Panc1 (cell line): ENCODE measurements at regions not wholly inside any gene's neighbourhood (a gene's known extent, or its start where the extent isn't known, plus 50 kb on each side); places are given as distances from the start of the nearest gene placed in this dataset.

Experiments
- ATAC-seq: fragments of 200-7000 bp; cut with Tn5 transposase; 2 replicates; pipeline ENCODE4 v1.9.1; 2020; ENCODE audit warnings: mild to moderate bottlenecking, moderate library complexity
- BruUV-seq: library from RNA; stranded (reverse); fragments of 400-500 nt; replicated peaks from 2 replicates; lab custom pipeline; 2021; lab: Mats Ljungman, UMichigan
- CTCF ChIA-PET: fragments of 300-600 bp; sonication (Branson Sonifier 250); formaldehyde crosslinking; loops from one replicate; lab custom pipeline; 2022; ENCODE audit warnings: antibody characterized with exemption; lab: Charles Lee
- POLR2A ChIA-PET: fragments of 300-600 bp; sonication (Branson Sonifier 250); formaldehyde crosslinking; loops from one replicate; lab custom pipeline; 2022; ENCODE audit warnings: antibody characterized with exemption; lab: Charles Lee
- DNase-seq: peaks from one replicate; pipeline ENCODE4 v3.0.0-alpha.2; 2010; ENCODE audit warnings: low read depth, low spot score
- H3K27ac ChIP-seq: 2 replicates; pipeline ENCODE4 v1.5.1; 2011; ENCODE audit warnings: mild to moderate bottlenecking, low read length, inconsistent platforms
- H3K27me3 ChIP-seq: fragments of 200-500 bp; sonication (Bioruptor generic); 2 replicates; pipeline ENCODE4 v1.6.0; 2014; ENCODE audit warnings: low read length, inconsistent platforms; ENCODE audit not compliant: control insufficient read depth, insufficient read depth
- H3K36me3 ChIP-seq: fragments of 200-500 bp; sonication (Bioruptor generic); 2 replicates; pipeline ENCODE4 v1.5.1; 2014; ENCODE audit warnings: inconsistent platforms, mild to moderate bottlenecking, low read length, moderate library complexity; ENCODE audit not compliant: control insufficient read depth, insufficient read depth
- H3K4me1 ChIP-seq: 2 replicates; pipeline ENCODE4 v1.5.1; 2011; ENCODE audit warnings: inconsistent platforms, mild to moderate bottlenecking, low read length, moderate library complexity; ENCODE audit not compliant: control insufficient read depth, insufficient read depth
- H3K4me3 ChIP-seq, 2 experiments: 2 replicates each; pipeline ENCODE4 v1.5.1; 2011 to 2012; ENCODE audit warnings: low read depth in 2 of 2, low read length in 2 of 2, mild to moderate bottlenecking in 2 of 2, inconsistent platforms in 1 of 2, moderate library complexity in 1 of 2
- H3K9me3 ChIP-seq: fragments of 200-500 bp; sonication (Bioruptor generic); 2 replicates; pipeline ENCODE4 v1.5.1; 2014; ENCODE audit warnings: low read depth, mild to moderate bottlenecking, inconsistent platforms, low read length, moderate library complexity; ENCODE audit not compliant: control insufficient read depth, insufficient read depth
- CTCF ChIP-seq: fragments of 450-650 bp; IDR thresholded peaks from 2 replicates; pipeline ENCODE4 v1.5.1; 2017; ENCODE audit warnings: mild to moderate bottlenecking
- POLR2AphosphoS5 ChIP-seq: IDR thresholded peaks from 2 replicates; pipeline ENCODE4 v1.6.1; 2012; ENCODE audit warnings: mild to moderate bottlenecking, low read depth, low read length, moderate library complexity
- REST ChIP-seq, 2 experiments: IDR thresholded peaks; 2 replicates each; pipeline ENCODE4 v1.6.1; 2011 to 2012; ENCODE audit warnings: low read depth in 2 of 2, control low read depth in 1 of 2, low read length in 1 of 2, mild to moderate bottlenecking in 1 of 2, moderate library complexity in 1 of 2; ENCODE audit not compliant: insufficient read depth in 1 of 2
- SIN3A ChIP-seq: IDR thresholded peaks from 2 replicates; pipeline ENCODE4 v1.6.1; 2012; ENCODE audit warnings: low read depth, mild to moderate bottlenecking, low read length, moderate library complexity, borderline replicate concordance; ENCODE audit not compliant: insufficient read depth
- TCF7L2 ChIP-seq: IDR thresholded peaks from 2 replicates; pipeline ENCODE4 v1.6.1; 2011; ENCODE audit warnings: mild to moderate bottlenecking, low read depth, low read length, inconsistent platforms
- in situ Hi-C: cut with HindIII; loops from 2 replicates; pipeline ENCODE4 v1.10.0; 2016; ENCODE audit warnings: low sequenced_read_pairs, low pct_unique_long_range_greater_than_20kb
- intact Hi-C: fragments of 100-400 bp; cut with micrococcal nuclease; formaldehyde crosslinking; loops from one replicate; pipeline ENCODE4 v1.10.0; 2022; ENCODE audit not compliant: unreplicated experiment

- Histone ChIP-seq H3K27me3 (no peaks in the 10 kb centered on the region), H3K36me3 (no peaks in the 10 kb centered on the region), H3K4me3 (no peak overlapping the region), H3K4me1 (no peaks in the 10 kb centered on the region), H3K27ac (no peak overlapping the region), H3K9me3 (no peaks in the 10 kb centered on the region)
- in situ Hi-C loops: no loop called here
- ATAC-seq (no peak), DNase-seq (no peak)
- ChIA-PET POLR2A (no interaction called here), CTCF (no interaction called here)
- TF ChIP-seq TCF7L2 (no peak), REST (IDR thresholded peaks at IDR 0.05; ENCODE audit: insufficient read depth in 1 of 2, low read depth in 2 of 2, low read length in 1 of 2) (no peak), POLR2AphosphoS5 (no peak), SIN3A (no peak), CTCF (no peak)
- BruUV-seq: no TSS peak
- intact Hi-C loops: no loop called here
Observed at GRCh38 chr2:223220658-223220925, 168.6 kb downstream of the KCNE4 start.

- H3K27ac ChIP-seq: no peak overlapping the region
- no TSS peak for BruUV-seq
- H3K9me3 ChIP-seq: no peaks in the 10 kb centered on the region
- no peak overlapping the region for H3K4me3 ChIP-seq
- DNase-seq (no peak), ATAC-seq (no peak)
- TF ChIP-seq REST (IDR thresholded peaks at IDR 0.05; ENCODE audit: insufficient read depth in 1 of 2, low read depth in 2 of 2, low read length in 1 of 2) (no peak), POLR2AphosphoS5 (no peak), CTCF (no peak), SIN3A (no peak), TCF7L2 (no peak)
- intact Hi-C loops: no loop called here
- in situ Hi-C loops: no loop called here
- ChIA-PET CTCF (no interaction called here), POLR2A (no interaction called here)
- H3K4me1 ChIP-seq: no peaks in the 10 kb centered on the region
- no peaks in the 10 kb centered on the region for H3K36me3 ChIP-seq
- no peaks in the 10 kb centered on the region for H3K27me3 ChIP-seq
Observed at GRCh38 chr2:223221139-223221835, 169.3 kb downstream of the KCNE4 start.
